B cell (primary cell): ENCODE measurements at regions not wholly inside any gene's neighbourhood (a gene's known extent, or its start where the extent isn't known, plus 50 kb on each side); places are given as distances from the start of the nearest gene placed in this dataset.

Source experiments
- ATAC-seq: fragments of 200-7000 bp; cut with Tn5 transposase; one replicate; pipeline ENCODE4 v1.10.0; 2021; ENCODE audit warnings: low read depth, mild to moderate bottlenecking, moderate number of reproducible peaks, moderate library complexity
- CTCF ChIA-PET: fragments of 350-600 bp; sonication (Branson Sonifier 250); formaldehyde crosslinking; loops from one replicate; lab custom pipeline; 2021; ENCODE audit warnings: antibody characterized with exemption, inconsistent platforms; lab: Charles Lee
- POLR2A ChIA-PET: fragments of 350-600 bp; sonication (Branson Sonifier 250); formaldehyde crosslinking; loops from one replicate; lab custom pipeline; 2021; ENCODE audit warnings: antibody characterized with exemption; lab: Charles Lee
- DNase-seq: peaks from one replicate; pipeline ENCODE4 v3.0.0; 2013
- H2AFZ ChIP-seq: 2 replicates; pipeline ENCODE4 v1.6.1; 2012; ENCODE audit warnings: mild to moderate bottlenecking, low read depth, low read length; ENCODE audit not compliant: insufficient read depth, poor library complexity, severe bottlenecking
- H3K27ac ChIP-seq, 2 donors: 1 replicate in 1 of 2; 2 replicates in 1 of 2; pipeline ENCODE4 v1.5.1; 2012 to 2013; ENCODE audit warnings: low read length in 2 of 2, mild to moderate bottlenecking in 2 of 2, moderate library complexity in 1 of 2
- H3K27me3 ChIP-seq, 4 experiments: fragments of 200-600 bp in 1 of 4; sonication (generic) in 1 of 4; replicated peaks in 1 of 4; 1 replicate in 2 of 4; 2 replicates in 2 of 4; pipeline versions ENCODE4 v1.6.1 to v1.7.0; 2013 to 2016; ENCODE audit warnings: low read length in 3 of 4, mild to moderate bottlenecking in 2 of 4, mixed read lengths in 1 of 4, moderate library complexity in 1 of 4; ENCODE audit not compliant: insufficient read depth in 4 of 4, control insufficient read depth in 3 of 4; ENCODE audit errors: control extremely low read depth in 1 of 4
- H3K36me3 ChIP-seq, 2 experiments: replicated peaks in 1 of 2; 1 replicate in 1 of 2; 2 replicates in 1 of 2; pipeline versions ENCODE4 v1.6.1 to v1.7.1; 2013; ENCODE audit warnings: low read length in 1 of 2; ENCODE audit not compliant: insufficient read depth in 2 of 2, control insufficient read depth in 1 of 2; ENCODE audit errors: control extremely low read depth in 1 of 2, extremely low read depth in 1 of 2
- H3K4me1 ChIP-seq, 2 donors: fragments of 200-600 bp in 1 of 2; sonication (generic) in 1 of 2; 1 replicate in 1 of 2; 2 replicates in 1 of 2; pipeline versions ENCODE4 v1.5.1 to v1.6.1; 2013 to 2017; ENCODE audit warnings: low read length in 2 of 2; ENCODE audit not compliant: control insufficient read depth in 2 of 2, insufficient read depth in 2 of 2
- H3K4me2 ChIP-seq: replicated peaks from 2 replicates; pipeline ENCODE3; 2012; ENCODE audit warnings: mild to moderate bottlenecking, low read depth, low read length; ENCODE audit not compliant: poor library complexity, severe bottlenecking
- H3K4me3 ChIP-seq, 5 experiments: fragments of 200-600 bp in 1 of 5; sonication (generic) in 1 of 5; 1 replicate in 3 of 5; 2 replicates in 2 of 5; pipeline versions ENCODE4 v1.5.1 to v1.7.0; 2011 to 2016; ENCODE audit warnings: low read length in 4 of 5, mild to moderate bottlenecking in 4 of 5, low read depth in 2 of 5, control low read depth in 1 of 5, moderate library complexity in 1 of 5; ENCODE audit not compliant: insufficient read depth in 1 of 5; ENCODE audit errors: control extremely low read depth in 1 of 5, extremely low read depth in 1 of 5
- H3K79me2 ChIP-seq: fragments of 200-600 bp; sonication (generic); one replicate; pipeline ENCODE4 v1.6.0; 2016; ENCODE audit warnings: low read length; ENCODE audit not compliant: control insufficient read depth, insufficient read depth
- H3K9ac ChIP-seq: fragments of 200-600 bp; sonication (generic); 2 replicates; pipeline ENCODE4 v1.6.1; 2017; ENCODE audit warnings: mild to moderate bottlenecking, low read length, moderate library complexity
- H3K9me3 ChIP-seq, 3 donors: one replicate each; pipeline versions ENCODE4 v1.6.1 to v1.7.1; 2013; ENCODE audit warnings: low read length in 2 of 3; ENCODE audit not compliant: control insufficient read depth in 2 of 3, insufficient read depth in 1 of 3; ENCODE audit errors: control extremely low read depth in 1 of 3
- H4K20me1 ChIP-seq: 2 replicates; pipeline ENCODE4 v1.6.0; 2012; ENCODE audit warnings: mild to moderate bottlenecking, low read length; ENCODE audit not compliant: insufficient read depth, control insufficient read depth, poor library complexity, severe bottlenecking
- H3K27ac Mint-ChIP-seq: one replicate; pipeline ENCODE4 v1.8.0; 2021; ENCODE audit warnings: mixed read lengths
- H3K27me3 Mint-ChIP-seq: one replicate; pipeline ENCODE4 v1.8.0; 2021; ENCODE audit warnings: mixed read lengths
- H3K4me1 Mint-ChIP-seq: one replicate; pipeline ENCODE4 v1.8.0; 2021; ENCODE audit warnings: mixed read lengths
- H3K4me3 Mint-ChIP-seq: one replicate; pipeline ENCODE4 v1.8.0; 2021; ENCODE audit warnings: mixed read lengths
- H3K9me3 Mint-ChIP-seq: one replicate; pipeline ENCODE4 v1.8.0; 2022; ENCODE audit warnings: mixed read lengths; ENCODE audit not compliant: insufficient read depth
- CTCF ChIP-seq: fragments of 200-600 bp; IDR thresholded peaks from one replicate; pipeline ENCODE4 v1.8.0; 2022; ENCODE audit warnings: antibody characterized with exemption, mild to moderate bottlenecking
- EZH2 ChIP-seq: IDR thresholded peaks from 2 replicates; pipeline ENCODE4 v1.6.1; 2012; ENCODE audit warnings: borderline replicate concordance, low read depth, mild to moderate bottlenecking, moderate library complexity, low read length; ENCODE audit not compliant: insufficient read depth, poor library complexity, severe bottlenecking
- WGBS: methylation state at CpG from one replicate; pipeline ENCODE4 v1.1.5; 2013; ENCODE audit warnings: missing lambda C conversion rate; ENCODE audit not compliant: insufficient coverage; 5-methylcytosine and 5-hydroxymethylcytosine counted together
- intact Hi-C: fragments of 100-400 bp; cut with micrococcal nuclease; formaldehyde crosslinking; loops from one replicate; pipeline ENCODE4 v1.10.0; 2022

- H3K27me3 Mint-ChIP-seq = no peaks in the 10 kb centered on the region
- WGBS = 79% methylated on average over 2 of the region's 2 CpGs
- H4K20me1 ChIP-seq = no peaks in the 10 kb centered on the region
- H3K27ac Mint-ChIP-seq = no peak overlapping the region
- intact Hi-C loops = no loop called here
- H3K27me3 ChIP-seq = no peaks in the 10 kb centered on the region
- H3K36me3 ChIP-seq = no peaks in the 10 kb centered on the region
- H3K4me1 ChIP-seq = no peaks in the 10 kb centered on the region
- H3K79me2 ChIP-seq = no peaks in the 10 kb centered on the region
- ChIA-PET CTCF (interaction anchor here (4.9 kb wide), 1 partner anchor 9 kb away, joined by 25 read pairs; no protein-coding TSS in a partner anchor), POLR2A (no interaction called here)
- H2AFZ ChIP-seq = no peak overlapping the region
- no peak for ATAC-seq
- H3K4me2 ChIP-seq = no peak overlapping the region
- no peak overlapping the region for H3K9ac ChIP-seq
- DNase-seq = no peak
- no peak overlapping the region for H3K4me3 ChIP-seq
- H3K4me3 Mint-ChIP-seq = no peak overlapping the region
- H3K9me3 Mint-ChIP-seq = no peaks in the 10 kb centered on the region
- no peaks in the 10 kb centered on the region for H3K9me3 ChIP-seq
- no peaks in the 10 kb centered on the region for H3K4me1 Mint-ChIP-seq
- no peak overlapping the region for H3K27ac ChIP-seq
- no peak for TF ChIP-seq CTCF
- no peak for TF ChIP-seq EZH2
These were observed 364.1 kb downstream of the TOX3 start for GRCh38 chr16:52182840-52183239.

DNA sequence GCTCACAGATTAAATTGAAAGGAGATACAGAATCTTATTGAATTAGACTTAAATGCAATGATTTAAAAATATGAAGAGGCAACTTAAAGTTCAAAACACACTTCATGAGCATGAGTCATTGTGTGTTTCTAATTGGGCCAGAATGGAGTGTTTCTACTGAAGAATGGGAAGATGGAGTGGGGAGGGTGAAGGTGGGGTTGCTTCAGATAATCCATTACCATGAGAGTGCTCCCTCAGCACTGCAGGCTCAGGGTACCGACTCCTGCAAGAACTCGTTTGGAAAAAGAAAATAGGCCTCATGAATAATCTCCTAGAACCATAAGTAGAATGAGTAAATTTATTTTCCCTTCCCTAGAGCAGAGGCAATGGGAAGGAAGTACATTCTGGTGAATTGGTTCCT lies 372.8 kb downstream of the TOX3 start:
- Histone ChIP-seq H2AFZ (no peak overlapping the region), H4K20me1 (no peaks in the 10 kb centered on the region), H3K4me1 (no peaks in the 10 kb centered on the region), H3K4me3 (no peak overlapping the region), H3K4me2 (no peak overlapping the region), H3K27ac (no peak overlapping the region), H3K9me3 (no peaks in the 10 kb centered on the region), H3K27me3 (no peaks in the 10 kb centered on the region), H3K36me3 (no peaks in the 10 kb centered on the region), H3K9ac (no peak overlapping the region), H3K79me2 (no peaks in the 10 kb centered on the region)
- Mint-ChIP-seq H3K4me1 (no peaks in the 10 kb centered on the region), H3K9me3 (no peaks in the 10 kb centered on the region), H3K4me3 (no peak overlapping the region), H3K27me3 (no peaks in the 10 kb centered on the region), H3K27ac (no peak overlapping the region)
- no CpG with 5 or more reads among the region's 2 CpGs for WGBS
- DNase-seq = no peak
- CTCF ChIA-PET = no interaction called here
- ATAC-seq = no peak
- TF ChIP-seq CTCF (no peak), EZH2 (no peak)
- POLR2A ChIA-PET = no interaction called here
- intact Hi-C loops = no loop called here
